Endothelial cell of umbilical vein (primary cell): ENCODE measurements at regions not wholly inside any gene's neighbourhood (a gene's known extent, or its start where the extent isn't known, plus 50 kb on each side); places are given as distances from the start of the nearest gene placed in this dataset.

ENCODE experiments used
- CTCF ChIP-seq, 2 donors: IDR thresholded peaks; 1 replicate in 1 of 2; 2 replicates in 1 of 2; pipeline ENCODE4 v1.5.1; 2011; ENCODE audit warnings: low read length in 2 of 2, mild to moderate bottlenecking in 2 of 2, moderate library complexity in 2 of 2, control low read depth in 1 of 2, inconsistent platforms in 1 of 2, low read depth in 1 of 2; ENCODE audit not compliant: insufficient read depth in 1 of 2; ENCODE audit errors: extremely low read depth in 1 of 2
- EZH2 ChIP-seq: IDR thresholded peaks from 2 replicates; pipeline ENCODE4 v1.6.1; 2012; ENCODE audit warnings: borderline replicate concordance, low read depth, mild to moderate bottlenecking, moderate library complexity, low read length, inconsistent platforms; ENCODE audit not compliant: severe bottlenecking
- FOS ChIP-seq: IDR thresholded peaks from 2 replicates; pipeline ENCODE4 v1.6.1; 2011; ENCODE audit warnings: mild to moderate bottlenecking, low read length, moderate library complexity, borderline replicate concordance; ENCODE audit not compliant: insufficient read depth
- JUN ChIP-seq: IDR thresholded peaks from 2 replicates; pipeline ENCODE4 v1.6.1; 2011; ENCODE audit warnings: borderline replicate concordance, low read depth; ENCODE audit not compliant: insufficient read length, insufficient read depth
- MAX ChIP-seq: IDR thresholded peaks from 2 replicates; pipeline ENCODE4 v1.6.1; 2011; ENCODE audit not compliant: insufficient read depth, insufficient read length
- POLR2A ChIP-seq: IDR thresholded peaks from 2 replicates; pipeline ENCODE4 v1.6.1; 2012; ENCODE audit warnings: low read depth, mild to moderate bottlenecking, control low read depth, low read length
- POLR2AphosphoS5 ChIP-seq: IDR thresholded peaks from 2 replicates; pipeline ENCODE4 v1.6.1; 2012; ENCODE audit warnings: low read depth, mild to moderate bottlenecking, control low read depth, low read length, moderate library complexity; ENCODE audit not compliant: insufficient read depth

- no peak for TF ChIP-seq CTCF (IDR thresholded peaks at IDR 0.05; ENCODE audit: extremely low read depth in 1 of 2, insufficient read depth in 1 of 2, low read depth in 1 of 2, low read length in 2 of 2)
- TF ChIP-seq POLR2AphosphoS5 = no peak
- TF ChIP-seq EZH2 = no peak
- no peak for TF ChIP-seq POLR2A
- no peak for TF ChIP-seq MAX
- TF ChIP-seq FOS = no peak
- no peak for TF ChIP-seq JUN
Observed at GRCh38 chr7:17598305-17598704, 299.9 kb downstream of the AHR start.
